GM12892 (cell line): ENCODE measurements at regions not wholly inside any gene's neighbourhood (a gene's known extent, or its start where the extent isn't known, plus 50 kb on each side); places are given as distances from the start of the nearest gene placed in this dataset.
"Not testable (repeated sequence)": the region's sequence is repeated elsewhere in the genome, so short reads cannot be mapped to it uniquely, and the experiment has no call there.

ENCODE experiments used
- DNase-seq: peaks from one replicate; pipeline ENCODE4 v3.0.0; 2011; ENCODE audit not compliant: insufficient read length
- FAIRE-seq: peaks from 2 replicates; lab custom pipeline; 2011; peaks lifted over from hg19 to GRCh38; lab: Jason Lieb, UNC
- POLR2A ChIP-seq: IDR thresholded peaks from 2 replicates; pipeline ENCODE4 v1.6.1; 2011; ENCODE audit warnings: low read depth, low read length, control low read depth
- POLR2AphosphoS5 ChIP-seq: IDR thresholded peaks from 2 replicates; pipeline ENCODE4 v1.6.1; 2011; ENCODE audit warnings: low read depth, low read length, control low read depth
- TAF1 ChIP-seq: IDR thresholded peaks from 2 replicates; pipeline ENCODE4 v1.6.1; 2011; ENCODE audit warnings: low read depth, mild to moderate bottlenecking, control low read depth, low read length, borderline replicate concordance

- no peak for FAIRE-seq
- TF ChIP-seq POLR2A (no peak), TAF1 (no peak), POLR2AphosphoS5 (no peak)
- no peak for DNase-seq
These were observed 68.5 kb upstream of the SGO1 start for GRCh38 chr3:20254268-20255117.

GRCh38 chr3:20250786-20251185 lies 64.8 kb upstream of the SGO1 start:
- no peak for FAIRE-seq

DNA sequence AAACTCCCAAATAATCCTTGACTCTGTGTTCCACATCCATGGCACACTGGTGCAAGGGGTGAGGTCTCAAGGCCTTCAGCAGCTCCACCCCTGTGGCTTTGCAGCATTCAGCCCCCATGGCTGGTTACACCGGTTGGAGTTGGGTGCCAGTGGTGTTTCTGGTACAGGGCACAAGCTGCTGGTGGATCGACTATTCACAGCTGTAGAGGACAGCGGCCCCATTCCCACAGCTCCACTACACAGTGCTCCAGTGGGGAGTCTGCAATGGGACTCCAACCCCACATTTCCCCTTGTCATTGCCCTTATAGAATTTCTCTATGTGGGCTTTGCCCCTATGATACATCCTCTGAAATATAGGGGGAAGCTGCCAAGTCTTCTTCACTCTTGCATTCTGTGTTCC lies 64.3 kb upstream of the SGO1 start:
- DNase-seq (no peak), FAIRE-seq (no peak)
- TF ChIP-seq POLR2AphosphoS5 (no peak), TAF1 (no peak), POLR2A (no peak)

More at GRCh38 chr3:20250786-20251185, 64.8 kb upstream of the SGO1 start:
- DNase-seq, result no peak
- no peak for TF ChIP-seq TAF1
- TF ChIP-seq POLR2AphosphoS5, result no peak
- no peak for TF ChIP-seq POLR2A

DNA sequence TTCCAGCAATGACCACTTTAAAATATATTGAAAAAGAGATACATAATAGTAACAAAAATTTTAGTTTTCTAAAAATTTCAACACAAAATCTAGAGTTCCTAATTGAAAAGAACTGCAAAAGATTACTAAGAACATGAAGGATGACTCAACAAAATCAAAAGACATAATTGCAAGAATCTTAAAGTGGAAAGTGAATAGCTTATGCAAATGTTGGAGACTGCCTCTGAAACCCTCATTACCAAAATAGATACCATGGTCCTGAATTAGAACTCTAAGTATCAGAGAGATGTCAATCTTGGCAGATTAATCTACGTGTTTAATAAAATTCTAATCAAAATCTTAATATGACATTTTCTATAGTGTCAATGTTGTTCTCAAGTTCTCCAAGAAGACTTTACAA lies 60.7 kb upstream of the SGO1 start:
- DNase-seq, result no peak
- TF ChIP-seq POLR2A, result no peak
- TF ChIP-seq TAF1, result no peak
- TF ChIP-seq POLR2AphosphoS5, result no peak
- no peak for FAIRE-seq

GRCh38 chr3:20245781-20246180 lies 59.8 kb upstream of the SGO1 start:
- DNase-seq (no peak), FAIRE-seq (no peak)
- TF ChIP-seq TAF1 (no peak), POLR2AphosphoS5 (no peak)

DNA sequence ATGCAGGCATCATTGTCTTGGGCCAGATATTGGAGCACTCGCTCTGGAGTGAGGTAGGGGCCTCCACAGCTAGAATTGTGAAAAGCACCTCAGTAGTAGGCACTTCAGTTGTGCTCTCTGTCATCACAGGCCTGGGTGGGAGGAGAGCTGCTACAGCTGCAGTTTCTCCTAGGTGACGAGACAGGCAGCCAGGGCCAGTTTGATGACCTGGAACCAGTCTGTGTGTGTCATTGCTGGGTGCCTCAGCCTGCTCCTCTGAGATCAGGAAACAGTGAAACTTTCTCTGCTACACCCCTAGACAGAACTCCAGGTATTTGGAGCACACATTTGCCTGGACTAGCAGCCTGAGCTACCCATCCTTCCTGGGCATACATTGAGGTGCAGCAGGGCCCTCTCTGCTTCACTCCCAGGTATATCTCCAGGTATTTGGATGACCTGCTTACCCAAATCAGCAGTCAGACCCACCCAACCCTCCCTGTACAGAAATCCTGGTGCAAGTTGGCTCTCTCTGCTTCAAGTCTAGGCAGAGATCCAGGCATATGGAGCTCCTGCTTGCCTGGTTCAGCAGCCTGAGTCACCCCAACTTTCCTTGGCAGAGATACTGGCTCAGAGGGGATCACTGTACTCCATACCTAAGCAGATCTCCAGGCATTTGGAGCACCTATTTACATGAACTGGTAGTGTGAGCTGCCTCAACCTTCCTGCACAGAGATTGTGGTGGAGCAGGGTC lies 54.3 kb upstream of the SGO1 start:
- no peak for TF ChIP-seq POLR2AphosphoS5
- TF ChIP-seq TAF1, result no peak
- TF ChIP-seq POLR2A, result no peak
- no peak for FAIRE-seq
- no peak for DNase-seq

- not testable (repeated sequence) for DNase-seq, FAIRE-seq
These were observed 52.2 kb upstream of the SGO1 start for GRCh38 chr3:20238199-20238598.

- DNase-seq, result no peak
- no peak for FAIRE-seq
- no peak for TF ChIP-seq POLR2A
- no peak for TF ChIP-seq TAF1
- TF ChIP-seq POLR2AphosphoS5, result no peak
These were observed 50.6 kb upstream of the SGO1 start for GRCh38 chr3:20236603-20237002.
